HEK293T (cell line): ENCODE measurements at regions not wholly inside any gene's neighbourhood (a gene's known extent, or its start where the extent isn't known, plus 50 kb on each side); places are given as distances from the start of the nearest gene placed in this dataset.

Source experiments
- CTCF ChIA-PET: fragments of 350-600 bp; formaldehyde crosslinking; extraction: SDS; loops from one replicate; lab custom pipeline; 2021; ENCODE audit warnings: antibody characterized with exemption, inconsistent platforms; lab: Yijun Ruan, JAX
- POLR2A ChIA-PET: fragments of 350-600 bp; formaldehyde crosslinking; extraction: SDS; loops from one replicate; lab custom pipeline; 2020; ENCODE audit warnings: antibody characterized with exemption, inconsistent platforms; lab: Yijun Ruan, JAX
- DNase-seq: peaks from one replicate; pipeline ENCODE4 v3.0.0; 2012; ENCODE audit warnings: mixed read lengths; ENCODE audit errors: extremely low spot score
- ARNT ChIP-seq: fragments of 450-650 bp; IDR thresholded peaks from 2 replicates; pipeline ENCODE4 v1.6.1; 2017; ENCODE audit warnings: mild to moderate bottlenecking
- BHLHE40 ChIP-seq: fragments of 450-650 bp; IDR thresholded peaks from 2 replicates; pipeline ENCODE4 v1.6.1; 2016; ENCODE audit warnings: mild to moderate bottlenecking, moderate library complexity, borderline replicate concordance
- CTBP1 ChIP-seq: fragments of 450-650 bp; IDR thresholded peaks from 2 replicates; pipeline ENCODE4 v1.6.1; 2016; ENCODE audit warnings: borderline replicate concordance
- ELF4 ChIP-seq: fragments of 450-650 bp; IDR thresholded peaks from 2 replicates; pipeline ENCODE4 v1.6.1; 2017; ENCODE audit warnings: antibody characterized with exemption
- FOXA1 ChIP-seq: fragments of 450-650 bp; IDR thresholded peaks from 2 replicates; pipeline ENCODE4 v1.6.1; 2016; ENCODE audit warnings: mild to moderate bottlenecking
- FOXK2 ChIP-seq: fragments of 450-650 bp; IDR thresholded peaks from 2 replicates; pipeline ENCODE4 v1.6.1; 2016; ENCODE audit warnings: mild to moderate bottlenecking
- FOXM1 ChIP-seq: fragments of 450-650 bp; IDR thresholded peaks from 2 replicates; pipeline ENCODE4 v1.6.1; 2017; ENCODE audit warnings: mild to moderate bottlenecking, borderline replicate concordance
- HDGF ChIP-seq: fragments of 450-650 bp; IDR thresholded peaks from 2 replicates; pipeline ENCODE4 v1.6.1; 2017; ENCODE audit warnings: antibody characterized with exemption, borderline replicate concordance
- L3MBTL2 ChIP-seq: fragments of 450-650 bp; conservative IDR thresholded peaks from 2 replicates; pipeline ENCODE4 v1.6.1; 2016; ENCODE audit warnings: mild to moderate bottlenecking
- LEF1 ChIP-seq: fragments of 450-650 bp; IDR thresholded peaks from 2 replicates; pipeline ENCODE4 v1.6.1; 2017; ENCODE audit warnings: mild to moderate bottlenecking, borderline replicate concordance
- NFRKB ChIP-seq: fragments of 450-650 bp; IDR thresholded peaks from 2 replicates; pipeline ENCODE4 v1.6.1; 2016; ENCODE audit warnings: mild to moderate bottlenecking, moderate library complexity
- PKNOX1 ChIP-seq: fragments of 450-650 bp; IDR thresholded peaks from 2 replicates; pipeline ENCODE4 v1.6.1; 2016
- SP1 ChIP-seq: fragments of 450-650 bp; IDR thresholded peaks from 2 replicates; pipeline ENCODE4 v1.6.1; 2017
- SUZ12 ChIP-seq: fragments of 450-650 bp; IDR thresholded peaks from 2 replicates; pipeline ENCODE4 v1.6.1; 2016; ENCODE audit warnings: mild to moderate bottlenecking
- TARDBP ChIP-seq: fragments of 450-650 bp; IDR thresholded peaks from 2 replicates; pipeline ENCODE4 v1.6.1; 2016
- ZNF384 ChIP-seq: fragments of 450-650 bp; IDR thresholded peaks from 2 replicates; pipeline ENCODE4 v1.6.1; 2016

DNA sequence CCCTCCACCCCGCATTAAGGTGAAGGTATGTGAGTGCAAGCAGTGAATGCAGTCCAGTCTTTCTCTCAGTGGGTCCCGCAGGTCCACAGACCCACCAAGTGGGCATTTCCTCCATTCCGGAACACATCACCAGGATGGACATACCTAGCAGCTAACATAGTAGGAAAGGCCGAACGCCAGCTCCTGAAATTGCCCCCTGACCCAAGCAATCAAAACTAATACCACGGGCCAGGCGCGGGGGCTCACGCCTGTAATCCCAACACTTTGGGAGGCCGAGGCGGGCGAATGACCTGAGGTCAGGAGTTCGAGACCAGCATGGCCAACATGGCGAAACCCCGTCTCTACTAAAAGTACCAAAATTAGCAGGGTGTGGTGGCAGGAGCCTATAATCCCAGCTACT is 71.7 kb upstream of the VSTM2B start:
- DNase-seq, result no peak
- TF ChIP-seq FOXM1 (no peak), LEF1 (no peak), SUZ12 (no peak), SP1 (no peak), ELF4 (no peak), HDGF (no peak), FOXK2 (no peak), TARDBP (no peak), ARNT (no peak), ZNF384 (no peak), PKNOX1 (no peak), CTBP1 (no peak), L3MBTL2 (no peak), NFRKB (no peak)
- CTCF ChIA-PET, result no interaction called here
- POLR2A ChIA-PET, result no interaction called here

- ChIA-PET CTCF (no interaction called here), POLR2A (no interaction called here)
- TF ChIP-seq SP1, result no peak
- TF ChIP-seq CTBP1, result no peak
- TF ChIP-seq FOXK2, result no peak
- TF ChIP-seq L3MBTL2, result no peak
- no peak for TF ChIP-seq LEF1
- no peak for TF ChIP-seq NFRKB
- TF ChIP-seq PKNOX1, result no peak
- no peak for TF ChIP-seq ZNF384
- no peak for TF ChIP-seq SUZ12
- no peak for TF ChIP-seq TARDBP
- TF ChIP-seq ARNT, result no peak
- TF ChIP-seq BHLHE40, result no peak
- TF ChIP-seq HDGF, result no peak
- no peak for TF ChIP-seq FOXM1
- no peak for TF ChIP-seq FOXA1
- no peak for TF ChIP-seq ELF4
- no peak for DNase-seq
Observed at GRCh38 chr19:29457413-29457812, 68.4 kb upstream of the VSTM2B start.

DNA sequence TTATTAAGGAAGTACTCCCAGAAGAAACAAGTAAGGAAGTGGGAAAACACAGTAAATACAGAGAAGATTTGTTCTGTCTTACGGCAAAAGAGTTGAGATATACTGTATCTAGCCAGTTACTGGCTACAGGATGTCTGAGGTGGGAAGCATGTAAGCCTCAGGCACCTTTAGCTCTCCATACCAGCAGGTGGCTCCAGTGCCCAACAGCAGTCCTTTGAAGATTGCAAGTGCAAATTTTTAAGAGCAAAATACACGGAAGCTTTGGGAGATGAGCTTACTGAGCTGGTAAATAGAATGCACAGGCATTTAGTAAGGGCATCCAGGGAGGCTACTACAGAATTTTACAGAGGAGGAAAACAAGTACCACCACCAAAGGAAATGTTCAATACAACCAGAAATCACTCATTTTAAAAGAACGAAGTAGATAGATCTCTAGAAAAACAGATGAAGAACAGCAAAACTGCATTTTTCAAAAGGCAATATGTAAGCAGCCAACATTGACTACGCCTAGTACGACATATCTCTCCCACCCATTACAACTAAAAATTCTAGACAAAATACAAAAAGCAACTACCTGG is 57.9 kb upstream of the VSTM2B start:
- TF ChIP-seq SP1, result no peak
- no peak for TF ChIP-seq NFRKB
- no peak for TF ChIP-seq ELF4
- peak; percentile 23 for DNase-seq
- CTCF ChIA-PET, result interaction anchor here (1.7 kb wide), 1 partner anchor 9 kb away, joined by 7 read pairs; no protein-coding TSS in a partner anchor
- POLR2A ChIA-PET, result no interaction called here

GRCh38 chr19:29475469-29475868 is 50.3 kb upstream of the VSTM2B start:
- CTCF ChIA-PET, result no interaction called here
- no peak for DNase-seq
- TF ChIP-seq NFRKB, result no peak
- no peak for TF ChIP-seq FOXK2
- TF ChIP-seq SUZ12, result no peak
- no peak for TF ChIP-seq ARNT
- TF ChIP-seq SP1, result no peak
- TF ChIP-seq CTBP1, result no peak
- TF ChIP-seq FOXA1, result no peak
- TF ChIP-seq LEF1, result no peak
- TF ChIP-seq ZNF384, result no peak
- TF ChIP-seq PKNOX1, result no peak
- TF ChIP-seq TARDBP, result no peak
- TF ChIP-seq BHLHE40, result no peak
- TF ChIP-seq L3MBTL2, result no peak
- POLR2A ChIA-PET, result no interaction called here
